ENCODE measurements at regions not wholly inside any gene's neighbourhood (a gene's known extent, or its start where the extent isn't known, plus 50 kb on each side); places are given as distances from the start of the nearest gene placed in this dataset.
"Not testable (repeated sequence)": the region's sequence is repeated elsewhere in the genome, so short reads cannot be mapped to it uniquely, and the experiment has no call there.

DNA sequence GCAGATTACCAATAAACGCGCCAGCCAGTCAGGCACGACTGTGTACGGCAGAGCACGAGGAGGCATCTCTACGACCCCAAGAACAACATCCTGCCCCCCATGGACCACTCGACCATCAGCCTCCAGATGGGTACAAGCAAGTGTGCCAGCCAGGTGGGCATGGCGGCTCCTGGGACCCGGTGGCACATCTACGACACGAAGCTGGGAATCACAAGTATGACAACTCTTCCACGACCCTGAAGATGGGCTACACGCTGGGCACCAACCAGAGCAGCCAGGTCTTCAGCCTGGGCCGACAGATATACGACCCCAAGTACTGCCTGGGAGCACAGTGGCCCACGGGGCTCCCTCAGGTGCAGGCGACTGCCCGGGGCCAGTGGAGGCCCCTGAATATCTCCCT is 217.6 kb downstream of the POTED start:
- DNase-seq (ENCODE audit: low spot score), result no peak
- TF ChIP-seq, protein P1, sequence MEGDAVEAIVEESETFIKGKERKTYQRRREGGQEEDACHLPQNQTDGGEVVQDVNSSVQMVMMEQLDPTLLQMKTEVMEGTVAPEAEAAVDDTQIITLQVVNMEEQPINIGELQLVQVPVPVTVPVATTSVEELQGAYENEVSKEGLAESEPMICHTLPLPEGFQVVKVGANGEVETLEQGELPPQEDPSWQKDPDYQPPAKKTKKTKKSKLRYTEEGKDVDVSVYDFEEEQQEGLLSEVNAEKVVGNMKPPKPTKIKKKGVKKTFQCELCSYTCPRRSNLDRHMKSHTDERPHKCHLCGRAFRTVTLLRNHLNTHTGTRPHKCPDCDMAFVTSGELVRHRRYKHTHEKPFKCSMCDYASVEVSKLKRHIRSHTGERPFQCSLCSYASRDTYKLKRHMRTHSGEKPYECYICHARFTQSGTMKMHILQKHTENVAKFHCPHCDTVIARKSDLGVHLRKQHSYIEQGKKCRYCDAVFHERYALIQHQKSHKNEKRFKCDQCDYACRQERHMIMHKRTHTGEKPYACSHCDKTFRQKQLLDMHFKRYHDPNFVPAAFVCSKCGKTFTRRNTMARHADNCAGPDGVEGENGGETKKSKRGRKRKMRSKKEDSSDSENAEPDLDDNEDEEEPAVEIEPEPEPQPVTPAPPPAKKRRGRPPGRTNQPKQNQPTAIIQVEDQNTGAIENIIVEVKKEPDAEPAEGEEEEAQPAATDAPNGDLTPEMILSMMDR (IDR thresholded peaks at IDR 0.05; ENCODE audit: extremely low read depth, missing control alignments), result no peak

- DNase-seq (ENCODE audit: low spot score), result not testable (repeated sequence)
Measured at GRCh38 chr21:13826511-13826910, 216.9 kb downstream of the POTED start.

DNA sequence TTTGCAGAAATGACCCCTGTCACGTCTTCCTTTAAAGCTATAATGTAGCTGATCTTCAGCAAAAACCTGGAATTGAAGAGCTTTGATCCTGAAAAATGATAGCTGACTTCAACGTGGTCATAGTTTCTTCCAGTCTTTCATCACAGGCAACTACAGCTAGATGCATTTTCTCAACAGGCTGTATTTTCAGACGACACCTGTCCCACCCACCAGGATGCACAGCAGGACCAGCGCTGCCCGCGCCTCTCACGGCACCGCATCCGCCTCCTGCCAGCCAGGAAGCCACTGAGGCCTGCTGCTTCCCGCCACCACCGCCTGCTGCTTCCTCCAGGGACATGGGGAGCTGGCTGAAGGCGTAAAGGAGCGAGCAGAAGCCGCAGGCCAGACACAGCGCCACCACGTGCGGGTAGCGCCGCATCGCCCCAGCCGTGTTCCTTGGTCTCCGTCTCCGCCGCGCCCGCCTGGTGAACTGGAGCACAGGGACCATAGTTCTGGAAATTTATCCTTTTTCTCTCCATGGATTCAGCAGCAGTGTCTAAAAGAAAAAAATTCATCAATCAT is 215.7 kb downstream of the POTED start:
- DNase-seq (ENCODE audit: low spot score), result not testable (repeated sequence)

DNA sequence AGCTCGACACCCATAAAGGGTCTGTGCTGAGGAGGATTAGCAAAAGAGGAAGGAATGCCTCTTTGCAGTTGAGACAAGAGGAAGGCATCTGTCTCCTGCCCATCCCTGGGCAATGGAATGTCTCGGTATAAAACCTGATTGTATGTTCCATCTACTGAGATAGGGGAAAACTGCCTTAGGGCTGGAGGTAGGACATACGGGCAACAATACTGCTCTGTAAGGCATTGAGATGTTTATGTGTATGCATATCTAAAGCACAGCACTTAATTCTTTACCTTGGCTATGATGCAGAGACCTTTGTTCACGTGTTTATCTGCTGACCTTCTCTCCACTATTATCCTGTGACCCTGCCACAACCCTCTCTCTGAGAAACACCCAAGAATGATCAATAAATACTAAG is 210.7 kb downstream of the POTED start:
- DNase-seq (ENCODE audit: low spot score), result not testable (repeated sequence)

GRCh38 chr21:13812191-13812590 is 202.6 kb downstream of the POTED start:
- not testable (repeated sequence) for DNase-seq (ENCODE audit: low spot score)

DNA sequence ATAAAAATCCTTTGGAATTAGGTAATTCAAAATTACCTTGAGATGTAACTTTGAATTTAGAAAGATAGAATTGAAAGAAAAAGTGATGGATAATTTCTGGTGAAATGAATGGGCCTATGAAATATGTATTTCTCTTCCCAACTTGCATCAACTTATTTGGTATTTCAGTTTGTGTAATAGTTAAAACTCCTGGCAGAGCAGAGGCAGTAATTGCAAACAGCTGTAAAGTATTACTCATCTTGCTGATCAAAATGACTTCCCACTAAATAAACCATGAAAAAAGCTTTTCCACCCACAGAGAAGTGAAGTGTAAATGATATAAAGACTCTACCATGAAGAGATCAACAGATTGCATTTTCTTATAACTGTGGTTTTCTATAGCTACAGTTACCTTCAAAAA is 201.0 kb downstream of the POTED start:
- not testable (repeated sequence) for DNase-seq (ENCODE audit: low spot score)

DNA sequence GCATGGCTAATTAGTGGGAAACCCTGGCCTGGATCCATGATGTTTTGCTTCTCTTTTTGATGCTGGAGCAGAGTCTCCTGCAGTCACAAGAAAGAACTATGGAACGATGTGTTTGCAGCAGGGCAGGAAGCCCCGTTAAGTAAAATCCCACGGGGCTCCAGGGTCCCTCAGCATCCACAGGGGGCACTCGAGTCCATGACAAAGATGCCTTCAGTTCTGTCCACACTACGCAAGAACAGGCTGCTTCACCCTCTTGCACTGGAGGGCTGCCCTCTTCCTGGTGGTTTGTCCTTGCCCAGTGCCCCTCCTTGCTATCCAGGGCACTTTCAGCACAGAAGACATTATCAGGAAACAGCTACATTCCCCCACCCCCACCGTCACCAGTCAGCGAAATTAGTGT is 196.9 kb downstream of the POTED start:
- DNase-seq (ENCODE audit: low spot score), result not testable (repeated sequence)

GRCh38 chr21:13802757-13803156 is 193.2 kb downstream of the POTED start:
- not testable (repeated sequence) for DNase-seq (ENCODE audit: low spot score)

Data from GM20000 (cell line).